ENCODE measurements at regions not wholly inside any gene's neighbourhood (a gene's known extent, or its start where the extent isn't known, plus 50 kb on each side); places are given as distances from the start of the nearest gene placed in this dataset.
"Not testable (repeated sequence)": the region's sequence is repeated elsewhere in the genome, so short reads cannot be mapped to it uniquely, and the experiment has no call there.

DNA sequence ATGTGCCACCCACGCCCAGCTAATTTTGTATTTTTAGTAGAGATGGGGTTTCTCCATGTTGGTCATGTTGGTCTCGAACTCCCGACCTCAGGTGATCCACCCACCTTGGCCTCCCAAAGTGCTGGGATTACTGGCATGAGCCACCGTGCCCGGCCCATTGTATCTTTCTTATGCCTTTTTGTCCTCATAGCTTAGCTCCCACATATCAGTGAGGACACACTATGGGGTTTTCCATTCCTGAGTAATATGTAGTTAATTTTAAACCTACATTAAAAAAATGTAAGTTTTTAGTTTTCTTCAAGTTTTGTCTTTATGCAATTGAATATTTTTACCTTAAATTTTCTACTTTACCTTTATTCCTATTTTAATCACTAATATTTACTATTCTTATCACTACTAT, 100.2 kb downstream of the SOCS6 start:
- TF ChIP-seq, protein P1, sequence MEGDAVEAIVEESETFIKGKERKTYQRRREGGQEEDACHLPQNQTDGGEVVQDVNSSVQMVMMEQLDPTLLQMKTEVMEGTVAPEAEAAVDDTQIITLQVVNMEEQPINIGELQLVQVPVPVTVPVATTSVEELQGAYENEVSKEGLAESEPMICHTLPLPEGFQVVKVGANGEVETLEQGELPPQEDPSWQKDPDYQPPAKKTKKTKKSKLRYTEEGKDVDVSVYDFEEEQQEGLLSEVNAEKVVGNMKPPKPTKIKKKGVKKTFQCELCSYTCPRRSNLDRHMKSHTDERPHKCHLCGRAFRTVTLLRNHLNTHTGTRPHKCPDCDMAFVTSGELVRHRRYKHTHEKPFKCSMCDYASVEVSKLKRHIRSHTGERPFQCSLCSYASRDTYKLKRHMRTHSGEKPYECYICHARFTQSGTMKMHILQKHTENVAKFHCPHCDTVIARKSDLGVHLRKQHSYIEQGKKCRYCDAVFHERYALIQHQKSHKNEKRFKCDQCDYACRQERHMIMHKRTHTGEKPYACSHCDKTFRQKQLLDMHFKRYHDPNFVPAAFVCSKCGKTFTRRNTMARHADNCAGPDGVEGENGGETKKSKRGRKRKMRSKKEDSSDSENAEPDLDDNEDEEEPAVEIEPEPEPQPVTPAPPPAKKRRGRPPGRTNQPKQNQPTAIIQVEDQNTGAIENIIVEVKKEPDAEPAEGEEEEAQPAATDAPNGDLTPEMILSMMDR (IDR thresholded peaks at IDR 0.05) = not testable (repeated sequence)
- TF ChIP-seq POLR2A (IDR thresholded peaks at IDR 0.05) = not testable (repeated sequence)

All from uterus (tissue), 2 donors.